SK-N-SH (cell line): ENCODE measurements at regions not wholly inside any gene's neighbourhood (a gene's known extent, or its start where the extent isn't known, plus 50 kb on each side); places are given as distances from the start of the nearest gene placed in this dataset.

ENCODE experiments used
- CTCF ChIA-PET: fragments of 300-600, 350-600 bp; formaldehyde crosslinking; extraction: SDS; loops from one replicate; lab custom pipeline; 2021; lab: Yijun Ruan, JAX
- POLR2A ChIA-PET: fragments of 350-600 bp; sonication (Branson Sonifier 250); formaldehyde crosslinking; extraction: SDS; loops from one replicate; lab custom pipeline; 2020; ENCODE audit warnings: antibody characterized with exemption, inconsistent platforms; lab: Yijun Ruan, JAX
- DNase-seq: peaks from one replicate; pipeline ENCODE4 v3.0.0; 2012
- H2AFZ ChIP-seq: fragments of 200-600 bp; sonication (generic); 2 replicates; pipeline ENCODE4 v1.8.1; 2016; ENCODE audit warnings: antibody characterized with exemption, mild to moderate bottlenecking, low read depth
- H3F3A ChIP-seq: fragments of 200-600 bp; sonication (generic); replicated peaks from 2 replicates; pipeline ENCODE3; 2016; ENCODE audit warnings: antibody characterized with exemption, mild to moderate bottlenecking; ENCODE audit not compliant: insufficient read depth
- H3K27ac ChIP-seq, 2 experiments: fragments of 200-500 bp in 1 of 2; fragments of 200-600 bp in 1 of 2; sonication (Bioruptor generic) in 1 of 2; sonication (generic), shearing (Covaris generic) in 1 of 2; 2 replicates each; pipeline versions ENCODE4 v1.5.1 to v1.6.1; 2014 to 2016; ENCODE audit warnings: low read depth in 2 of 2, inconsistent platforms in 1 of 2, low read length in 1 of 2, mild to moderate bottlenecking in 1 of 2, mixed read lengths in 1 of 2
- H3K27me3 ChIP-seq: fragments of 200-600 bp; sonication (generic), shearing (Covaris generic); 2 replicates; pipeline ENCODE4 v1.6.1; 2016; ENCODE audit warnings: mixed run types; ENCODE audit not compliant: insufficient read depth
- H3K36me3 ChIP-seq, 2 experiments: fragments of 200-500 bp in 1 of 2; fragments of 200-600 bp in 1 of 2; sonication (Bioruptor generic) in 1 of 2; sonication (generic) in 1 of 2; replicated peaks in 1 of 2; 2 replicates each; pipeline versions ENCODE3 to v1.5.1; 2014 to 2016; ENCODE audit warnings: low read length in 1 of 2, mild to moderate bottlenecking in 1 of 2; ENCODE audit not compliant: insufficient read depth in 2 of 2, control insufficient read depth in 1 of 2
- H3K4me1 ChIP-seq, 2 experiments: fragments of 200-500 bp in 1 of 2; fragments of 200-600 bp in 1 of 2; sonication (Bioruptor generic) in 1 of 2; sonication (generic), shearing (Covaris generic) in 1 of 2; 2 replicates each; pipeline versions ENCODE4 v1.5.1 to v1.6.1; 2014 to 2016; ENCODE audit warnings: low read depth in 1 of 2, low read length in 1 of 2, mixed run types in 1 of 2; ENCODE audit not compliant: insufficient read depth in 2 of 2, control insufficient read depth in 1 of 2
- H3K4me2 ChIP-seq: fragments of 200-600 bp; sonication (generic), shearing (Covaris generic); 2 replicates; pipeline ENCODE4 v1.6.1; 2017; ENCODE audit warnings: mixed run types
- H3K4me3 ChIP-seq, 2 experiments: fragments of 200-500 bp in 1 of 2; fragments of 200-600 bp in 1 of 2; sonication (Bioruptor generic) in 1 of 2; sonication (generic), shearing (Covaris generic) in 1 of 2; 2 replicates each; pipeline versions ENCODE4 v1.5.1 to v1.8.1; 2014 to 2016; ENCODE audit warnings: low read depth in 2 of 2, inconsistent platforms in 1 of 2, low read length in 1 of 2, mild to moderate bottlenecking in 1 of 2, mixed read lengths in 1 of 2, moderate library complexity in 1 of 2
- H3K79me2 ChIP-seq: fragments of 200-600 bp; sonication (generic); 2 replicates; pipeline ENCODE4 v1.8.1; 2017; ENCODE audit warnings: mild to moderate bottlenecking; ENCODE audit not compliant: insufficient read depth
- H3K9ac ChIP-seq: fragments of 200-600 bp; sonication (generic); 2 replicates; pipeline ENCODE4 v1.6.1; 2017; ENCODE audit warnings: mixed run types
- H3K9me2 ChIP-seq: fragments of 200-600 bp; sonication (generic); 2 replicates; pipeline ENCODE4 v1.6.1; 2017; ENCODE audit warnings: mixed run types
- H3K9me3 ChIP-seq: fragments of 200-600 bp; sonication (generic); 2 replicates; pipeline ENCODE4 v1.6.1; 2017; ENCODE audit warnings: mixed run types, mild to moderate bottlenecking, moderate library complexity
- H4K20me1 ChIP-seq: fragments of 200-600 bp; sonication (generic); 2 replicates; pipeline ENCODE4 v1.6.1; 2017; ENCODE audit warnings: mild to moderate bottlenecking, mixed run types; ENCODE audit not compliant: insufficient read depth
- FOSL2 ChIP-seq: IDR thresholded peaks from 2 replicates; pipeline ENCODE4 v1.4.0; 2012; ENCODE audit warnings: low read depth, mild to moderate bottlenecking, moderate library complexity, borderline replicate concordance
- SIN3A ChIP-seq: IDR thresholded peaks from 2 replicates; pipeline ENCODE4 v1.6.1; 2012; ENCODE audit warnings: low read depth, mild to moderate bottlenecking, low read length, moderate library complexity, borderline replicate concordance
- SMC3 ChIP-seq: IDR thresholded peaks from 2 replicates; pipeline ENCODE4 v1.6.1; 2012; ENCODE audit warnings: low read depth, low read length, improper control_type of control experiment
- WGBS: methylation state at CpG from one replicate; pipeline ENCODE4 v1.1.6; 2017; ENCODE audit warnings: low lambda C conversion rate; 5-methylcytosine and 5-hydroxymethylcytosine counted together
- TF ChIP-seq, protein P1 (sequence below): fragments of 150-350 bp; IDR thresholded peaks from 2 replicates; pipeline ENCODE4 v1.6.1; 2017; ENCODE audit warnings: antibody characterized with exemption, low read length, low read depth, borderline replicate concordance
- TF ChIP-seq, protein P2 (sequence below): IDR thresholded peaks from 2 replicates; pipeline ENCODE4 v1.4.0; 2012; ENCODE audit warnings: low read depth
- TF ChIP-seq, protein P3 (sequence below): IDR thresholded peaks from 2 replicates; pipeline ENCODE4 v1.6.1; 2012; ENCODE audit warnings: mild to moderate bottlenecking, low read depth, low read length, moderate library complexity

DNA sequence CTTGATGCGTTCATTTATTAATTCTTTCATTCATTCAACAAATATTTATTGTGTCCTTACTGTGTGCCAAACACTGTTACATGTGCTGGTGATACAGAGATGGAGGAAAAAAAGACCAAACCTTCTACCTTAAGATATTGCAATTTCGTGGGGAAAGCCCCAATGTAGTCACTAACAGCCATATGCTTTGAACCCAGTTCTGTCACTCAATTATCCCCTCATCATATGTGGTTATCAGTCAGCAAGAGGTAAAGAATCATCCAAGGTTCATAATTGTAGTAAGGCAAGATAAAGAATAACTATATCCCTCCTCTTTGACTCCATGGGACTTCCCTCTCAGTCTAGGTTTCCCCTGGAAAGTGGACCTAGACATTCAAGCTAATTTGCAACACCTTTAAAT, 1185.6 kb upstream of the CELF4 start:
- no peak for TF ChIP-seq SIN3A
- TF ChIP-seq, protein P1, sequence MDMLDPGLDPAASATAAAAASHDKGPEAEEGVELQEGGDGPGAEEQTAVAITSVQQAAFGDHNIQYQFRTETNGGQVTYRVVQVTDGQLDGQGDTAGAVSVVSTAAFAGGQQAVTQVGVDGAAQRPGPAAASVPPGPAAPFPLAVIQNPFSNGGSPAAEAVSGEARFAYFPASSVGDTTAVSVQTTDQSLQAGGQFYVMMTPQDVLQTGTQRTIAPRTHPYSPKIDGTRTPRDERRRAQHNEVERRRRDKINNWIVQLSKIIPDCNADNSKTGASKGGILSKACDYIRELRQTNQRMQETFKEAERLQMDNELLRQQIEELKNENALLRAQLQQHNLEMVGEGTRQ, result no peak
- TF ChIP-seq, protein P2, sequence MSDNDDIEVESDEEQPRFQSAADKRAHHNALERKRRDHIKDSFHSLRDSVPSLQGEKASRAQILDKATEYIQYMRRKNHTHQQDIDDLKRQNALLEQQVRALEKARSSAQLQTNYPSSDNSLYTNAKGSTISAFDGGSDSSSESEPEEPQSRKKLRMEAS, result no peak
- no peaks in the 10 kb centered on the region for H3K79me2 ChIP-seq
- H3F3A ChIP-seq, result no peaks in the 10 kb centered on the region
- CTCF ChIA-PET, result no interaction called here
- no peaks in the 10 kb centered on the region for H3K36me3 ChIP-seq
- DNase-seq, result no peak
- no peaks in the 10 kb centered on the region for H3K4me1 ChIP-seq
- 25% methylated on average over 2 of the region's 2 CpGs for WGBS
- H3K27ac ChIP-seq, result no peak overlapping the region
- H4K20me1 ChIP-seq, result no peaks in the 10 kb centered on the region
- H3K9me3 ChIP-seq, result no peaks in the 10 kb centered on the region; the same call in 1 of the 2 replicates
- no peaks in the 10 kb centered on the region for H3K9me2 ChIP-seq
- no peak overlapping the region for H3K9ac ChIP-seq
- H3K4me3 ChIP-seq, result no peak overlapping the region
- no peak overlapping the region for H3K4me2 ChIP-seq
- no peaks in the 10 kb centered on the region for H3K27me3 ChIP-seq
- H2AFZ ChIP-seq, result no peak overlapping the region
- POLR2A ChIA-PET, result no interaction called here

DNA sequence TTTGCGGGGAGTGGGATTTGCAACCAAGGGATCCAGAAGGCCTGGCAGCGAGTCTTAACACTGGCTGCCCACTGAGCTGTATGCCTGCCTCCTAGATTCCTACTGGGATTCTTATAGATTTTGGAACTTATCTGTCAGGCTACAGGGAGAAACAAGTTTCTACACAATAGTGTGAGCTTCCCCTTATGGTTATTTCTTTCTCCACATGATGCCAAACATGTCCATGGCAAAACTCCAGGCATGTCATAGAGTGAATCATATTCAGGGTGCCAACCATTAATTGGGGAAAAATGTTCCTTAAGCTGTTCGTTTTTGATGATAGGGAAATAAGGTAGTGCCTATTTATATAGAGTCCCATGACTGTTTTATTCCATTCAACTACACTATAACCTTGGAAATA, 1185.2 kb upstream of the CELF4 start:
- no peaks in the 10 kb centered on the region for H3K36me3 ChIP-seq
- no peaks in the 10 kb centered on the region for H3K9me2 ChIP-seq
- H3K27me3 ChIP-seq, result no peaks in the 10 kb centered on the region
- WGBS, result 26% methylated on average over 3 of the region's 3 CpGs
- H3F3A ChIP-seq, result no peaks in the 10 kb centered on the region
- POLR2A ChIA-PET, result no interaction called here
- no peak for DNase-seq
- no peak overlapping the region for H3K9ac ChIP-seq
- CTCF ChIA-PET, result no interaction called here
- H3K27ac ChIP-seq, result no peak overlapping the region
- H3K79me2 ChIP-seq, result no peaks in the 10 kb centered on the region
- H3K4me3 ChIP-seq, result no peak overlapping the region
- no peaks in the 10 kb centered on the region for H3K4me1 ChIP-seq
- H2AFZ ChIP-seq, result no peak overlapping the region
- H3K4me2 ChIP-seq, result no peak overlapping the region
- H3K9me3 ChIP-seq, result no peaks in the 10 kb centered on the region; the same call in 1 of the 2 replicates
- TF ChIP-seq, protein P3, sequence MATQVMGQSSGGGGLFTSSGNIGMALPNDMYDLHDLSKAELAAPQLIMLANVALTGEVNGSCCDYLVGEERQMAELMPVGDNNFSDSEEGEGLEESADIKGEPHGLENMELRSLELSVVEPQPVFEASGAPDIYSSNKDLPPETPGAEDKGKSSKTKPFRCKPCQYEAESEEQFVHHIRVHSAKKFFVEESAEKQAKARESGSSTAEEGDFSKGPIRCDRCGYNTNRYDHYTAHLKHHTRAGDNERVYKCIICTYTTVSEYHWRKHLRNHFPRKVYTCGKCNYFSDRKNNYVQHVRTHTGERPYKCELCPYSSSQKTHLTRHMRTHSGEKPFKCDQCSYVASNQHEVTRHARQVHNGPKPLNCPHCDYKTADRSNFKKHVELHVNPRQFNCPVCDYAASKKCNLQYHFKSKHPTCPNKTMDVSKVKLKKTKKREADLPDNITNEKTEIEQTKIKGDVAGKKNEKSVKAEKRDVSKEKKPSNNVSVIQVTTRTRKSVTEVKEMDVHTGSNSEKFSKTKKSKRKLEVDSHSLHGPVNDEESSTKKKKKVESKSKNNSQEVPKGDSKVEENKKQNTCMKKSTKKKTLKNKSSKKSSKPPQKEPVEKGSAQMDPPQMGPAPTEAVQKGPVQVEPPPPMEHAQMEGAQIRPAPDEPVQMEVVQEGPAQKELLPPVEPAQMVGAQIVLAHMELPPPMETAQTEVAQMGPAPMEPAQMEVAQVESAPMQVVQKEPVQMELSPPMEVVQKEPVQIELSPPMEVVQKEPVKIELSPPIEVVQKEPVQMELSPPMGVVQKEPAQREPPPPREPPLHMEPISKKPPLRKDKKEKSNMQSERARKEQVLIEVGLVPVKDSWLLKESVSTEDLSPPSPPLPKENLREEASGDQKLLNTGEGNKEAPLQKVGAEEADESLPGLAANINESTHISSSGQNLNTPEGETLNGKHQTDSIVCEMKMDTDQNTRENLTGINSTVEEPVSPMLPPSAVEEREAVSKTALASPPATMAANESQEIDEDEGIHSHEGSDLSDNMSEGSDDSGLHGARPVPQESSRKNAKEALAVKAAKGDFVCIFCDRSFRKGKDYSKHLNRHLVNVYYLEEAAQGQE, result no peak
- no peak for TF ChIP-seq SMC3
- no peak for TF ChIP-seq SIN3A
- no peak for TF ChIP-seq FOSL2
- no peaks in the 10 kb centered on the region for H4K20me1 ChIP-seq
